ENCODE measurements at regions not wholly inside any gene's neighbourhood (a gene's known extent, or its start where the extent isn't known, plus 50 kb on each side); places are given as distances from the start of the nearest gene placed in this dataset.

- DNase-seq: no peak
Measured at GRCh38 chr2:60092781-60093180, 460.7 kb downstream of the BCL11A start.

DNA sequence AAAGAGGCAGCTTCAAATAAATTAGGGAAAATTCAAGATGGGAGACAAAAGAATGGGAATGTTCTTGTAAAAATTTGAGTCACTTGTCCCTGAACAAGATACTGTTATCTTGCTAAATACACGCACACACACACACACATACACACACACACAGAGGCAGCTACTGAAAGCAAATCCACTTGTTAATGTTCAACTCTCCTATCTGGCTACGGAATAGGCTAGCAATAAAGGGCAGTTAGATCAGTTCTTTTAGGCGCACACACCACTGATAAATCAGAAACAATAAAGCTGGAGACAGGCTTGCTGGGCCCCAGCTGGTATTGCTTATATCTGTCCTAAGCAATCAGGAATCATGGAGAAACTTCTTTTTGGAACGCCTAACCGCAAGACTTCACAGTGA lies 461.6 kb downstream of the BCL11A start:
- DNase-seq: no peak

GRCh38 chr2:60091266-60091665 lies 462.2 kb downstream of the BCL11A start:
- DNase-seq: no peak

DNA sequence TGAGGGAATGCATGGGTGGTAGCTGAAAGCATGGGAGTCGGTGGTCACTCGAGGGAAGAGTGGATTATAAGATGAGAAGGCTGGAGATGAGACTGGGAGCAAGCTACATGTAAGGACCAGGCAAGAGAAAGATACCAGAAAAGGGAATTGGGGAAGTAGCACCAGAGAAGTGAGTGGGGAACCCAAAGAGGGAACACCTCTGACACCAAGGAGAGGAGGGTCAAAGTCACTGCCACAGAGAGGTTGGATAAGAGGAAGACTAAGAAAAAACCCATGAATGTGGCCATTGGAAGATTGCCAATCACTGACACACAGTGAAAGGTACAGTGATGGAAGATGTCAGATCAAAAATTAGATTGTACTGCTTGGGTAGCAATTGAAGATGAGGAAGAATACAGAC lies 473.9 kb downstream of the BCL11A start:
- no peak for DNase-seq

DNA sequence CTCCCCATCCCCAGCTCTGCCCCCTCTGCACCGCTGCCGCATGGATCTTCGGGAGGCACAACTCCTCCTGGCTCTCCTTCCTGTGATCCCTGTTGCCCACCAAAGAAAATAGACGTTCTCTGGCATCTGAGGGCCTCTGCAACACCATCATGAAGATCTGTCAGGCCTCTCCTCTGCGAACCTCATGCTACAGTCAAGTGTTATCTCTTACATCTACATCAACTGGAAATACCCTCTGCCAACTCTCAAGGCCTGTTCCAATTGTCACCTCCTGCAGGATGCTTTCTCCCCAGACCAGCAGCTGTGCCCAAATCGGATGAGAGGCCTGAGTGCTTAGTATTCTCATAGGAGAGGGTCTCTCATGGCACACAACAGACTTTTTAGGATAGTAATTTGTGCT lies 478.4 kb downstream of the BCL11A start:
- DNase-seq: no peak

DNA sequence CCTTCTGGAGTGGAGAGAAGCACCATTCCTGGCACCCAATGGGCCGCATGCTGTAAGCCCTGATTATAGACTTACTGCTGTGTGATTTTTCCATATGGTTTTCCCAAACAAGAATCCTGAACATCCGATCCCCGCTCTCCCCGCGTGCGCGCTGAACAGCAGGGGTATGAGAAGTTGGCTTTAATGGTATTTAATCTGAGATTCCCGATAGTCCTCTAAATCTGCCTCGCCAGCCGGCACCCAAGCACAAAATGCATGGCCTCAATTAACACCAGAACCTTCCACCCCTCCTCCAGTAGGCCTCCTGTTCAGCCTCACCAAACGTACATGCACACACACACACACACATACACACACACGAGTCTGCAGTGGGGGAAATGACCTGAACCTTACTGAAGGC lies 480.3 kb downstream of the BCL11A start:
- no peak for DNase-seq

GRCh38 chr2:60072609-60073008 lies 480.8 kb downstream of the BCL11A start:
- DNase-seq: no peak

DNA sequence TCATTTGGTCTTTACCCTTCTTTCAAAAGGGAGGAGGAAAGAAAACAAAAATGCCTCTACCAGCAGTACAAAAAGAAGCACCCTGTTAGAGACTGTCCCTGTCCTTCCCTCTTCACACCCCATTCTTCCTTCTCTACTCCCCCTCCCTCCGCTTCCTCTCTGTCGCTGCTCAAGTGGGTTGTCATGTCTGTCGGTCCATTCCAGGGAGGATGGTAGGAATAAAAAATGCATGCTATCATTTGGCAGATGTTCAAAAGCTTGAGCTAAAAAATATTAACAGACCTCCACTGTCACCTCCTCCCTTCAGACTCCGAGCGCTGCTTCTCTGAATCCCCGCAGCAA lies 482.0 kb downstream of the BCL11A start:
- DNase-seq: no peak

DNA sequence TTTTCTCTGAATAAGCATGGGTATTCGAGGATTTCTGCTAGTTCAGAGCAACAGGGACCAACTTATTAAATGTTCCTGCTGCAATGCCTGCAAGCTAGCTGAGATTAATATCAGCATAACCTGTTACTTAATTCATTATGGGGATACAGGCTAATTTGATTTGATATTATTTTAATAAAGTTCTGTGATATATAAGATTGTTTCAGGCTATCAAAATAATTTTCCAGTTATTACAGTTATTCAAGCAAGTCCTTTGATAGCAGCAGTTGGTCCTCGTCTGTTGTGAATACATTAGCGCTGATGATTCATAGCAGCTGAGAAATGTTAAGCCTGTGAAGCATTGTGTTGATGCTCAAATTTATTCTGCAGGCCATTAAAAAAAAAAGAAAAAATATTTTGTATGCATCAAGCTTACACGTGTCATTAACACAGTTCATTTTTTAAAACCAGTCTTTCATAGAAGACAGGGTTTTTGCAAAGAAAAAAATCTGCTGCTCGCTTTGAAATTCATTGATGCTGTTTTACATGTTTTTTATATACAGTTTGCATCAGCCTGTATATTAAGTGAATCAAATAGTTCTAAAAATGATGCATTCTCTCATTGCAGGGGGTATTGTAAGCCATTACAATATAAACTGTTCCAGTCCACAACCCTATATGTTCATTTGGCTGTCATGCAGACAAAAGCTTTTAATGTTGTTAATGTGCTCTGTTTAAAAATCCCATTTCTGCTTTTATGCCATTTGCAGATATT lies 482.5 kb downstream of the BCL11A start:
- no peak for DNase-seq

GRCh38 chr2:60070196-60070595 lies 483.3 kb downstream of the BCL11A start:
- no peak for DNase-seq

GRCh38 chr2:60068755-60069154 lies 484.7 kb downstream of the BCL11A start:
- DNase-seq: no peak

GRCh38 chr2:60067006-60067405 lies 486.4 kb downstream of the BCL11A start:
- DNase-seq: no peak

DNA sequence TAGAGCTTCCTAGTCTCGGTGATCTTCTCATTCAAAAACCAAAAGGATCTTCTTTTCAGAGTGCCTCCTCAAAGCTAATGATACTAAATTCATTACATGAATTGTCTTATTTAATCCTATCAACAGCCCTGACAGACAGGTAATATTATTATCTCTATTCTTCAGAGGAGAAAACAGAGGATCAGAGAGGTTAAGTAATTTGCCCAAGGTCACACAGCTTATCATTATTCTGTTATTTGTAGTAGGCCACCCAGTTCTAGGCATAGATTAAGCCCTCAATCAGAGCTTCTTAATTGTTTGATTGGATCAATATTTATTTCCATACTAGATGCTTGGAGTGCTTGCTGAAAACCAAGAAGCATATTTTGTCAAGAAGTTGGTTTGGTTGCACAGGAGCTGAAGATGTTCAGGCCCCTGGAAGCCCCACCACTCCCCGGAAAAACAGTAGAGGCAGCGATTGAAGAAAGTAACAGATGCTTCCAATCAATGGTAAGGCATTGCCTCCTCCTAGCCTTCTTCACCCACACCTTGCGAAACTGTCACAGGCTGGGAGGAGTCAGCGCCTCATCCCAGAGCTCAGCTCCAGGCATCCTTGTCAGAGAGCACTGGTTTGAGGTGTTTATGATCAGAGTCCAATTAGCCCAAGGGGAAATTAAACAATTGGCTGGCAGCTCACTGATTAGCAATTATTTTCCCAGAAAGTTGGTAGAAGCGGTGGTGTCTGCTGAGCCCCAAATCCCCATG lies 487.2 kb downstream of the BCL11A start:
- no peak for DNase-seq

GRCh38 chr2:60064687-60065389 lies 488.6 kb downstream of the BCL11A start:
- DNase-seq: no peak

- no peak for DNase-seq
Measured at GRCh38 chr2:60058781-60059180, 494.7 kb downstream of the BCL11A start.

- DNase-seq: no peak
Measured at GRCh38 chr2:60054571-60055340, 498.7 kb downstream of the BCL11A start.

DNA sequence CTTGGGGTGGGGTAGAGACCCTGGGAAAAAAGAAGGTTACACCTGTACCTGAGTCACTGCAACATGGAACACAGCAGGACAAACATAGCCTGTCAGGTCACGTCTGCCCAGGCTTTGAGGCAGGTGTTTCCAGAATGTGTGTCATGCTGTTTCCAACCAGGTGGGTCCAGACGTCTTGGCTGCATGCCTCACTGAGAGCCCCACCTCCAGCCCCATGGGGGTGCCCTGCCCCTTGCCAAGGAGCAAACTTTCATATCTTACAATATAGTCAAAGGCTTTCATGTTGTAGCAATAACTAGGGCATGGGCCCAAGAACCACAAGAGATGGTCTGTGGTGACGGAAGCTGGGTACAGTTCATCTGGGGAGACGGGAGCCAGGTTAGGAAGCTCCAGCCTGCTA lies 499.7 kb downstream of the BCL11A start:
- DNase-seq: no peak

DNA sequence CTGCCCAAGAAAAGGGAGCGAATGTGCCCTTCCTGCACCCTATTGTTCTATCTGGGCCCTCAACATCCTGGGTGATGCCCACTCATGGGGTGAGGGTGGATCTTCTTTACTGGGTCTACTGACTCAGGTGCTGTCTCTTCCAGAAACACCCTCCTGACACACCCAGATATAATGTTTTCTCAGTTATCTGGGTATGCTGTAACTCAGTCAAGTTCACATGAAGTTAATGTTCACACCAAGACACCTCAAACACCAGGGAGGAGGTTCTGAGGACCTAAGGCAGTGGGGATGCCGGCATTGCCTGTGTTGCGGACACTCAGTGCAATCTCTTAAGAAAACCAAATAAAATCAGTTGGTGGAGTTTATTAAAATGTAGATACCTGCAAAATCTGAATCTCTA lies 500.9 kb downstream of the BCL11A start:
- DNase-seq: no peak

- DNase-seq: no peak
Measured at GRCh38 chr2:60051991-60052390, 501.5 kb downstream of the BCL11A start.

DNA sequence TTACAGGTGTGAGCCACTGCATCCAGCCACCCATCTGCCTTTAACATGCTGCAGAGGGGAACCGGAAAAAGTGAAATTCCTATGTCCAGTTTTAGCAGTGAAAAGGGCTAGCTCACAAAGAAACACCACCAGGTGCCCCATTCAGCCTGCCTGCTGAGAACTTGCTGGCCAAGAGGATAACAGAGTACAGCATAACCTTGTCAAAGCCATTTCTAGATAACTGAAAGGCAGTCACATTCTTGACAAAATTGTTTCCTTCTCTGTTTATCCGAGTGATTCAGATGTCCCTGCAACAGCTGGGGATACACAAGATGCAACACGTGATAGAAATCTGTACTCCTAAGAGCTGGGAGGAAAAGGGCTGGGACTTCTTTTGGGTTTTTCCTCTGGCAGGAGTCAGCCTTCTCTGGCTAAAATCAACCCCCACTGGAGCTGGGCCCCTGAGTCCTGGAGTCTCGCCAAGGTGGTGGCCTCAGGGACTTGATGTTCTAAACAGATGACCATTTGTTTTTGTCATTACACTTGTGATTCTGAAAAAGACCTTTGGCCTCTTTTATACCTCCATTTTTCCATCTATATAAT lies 505.4 kb downstream of the BCL11A start:
- DNase-seq: no peak

- no peak for DNase-seq
Measured at GRCh38 chr2:60047347-60047746, 506.1 kb downstream of the BCL11A start.

DNA sequence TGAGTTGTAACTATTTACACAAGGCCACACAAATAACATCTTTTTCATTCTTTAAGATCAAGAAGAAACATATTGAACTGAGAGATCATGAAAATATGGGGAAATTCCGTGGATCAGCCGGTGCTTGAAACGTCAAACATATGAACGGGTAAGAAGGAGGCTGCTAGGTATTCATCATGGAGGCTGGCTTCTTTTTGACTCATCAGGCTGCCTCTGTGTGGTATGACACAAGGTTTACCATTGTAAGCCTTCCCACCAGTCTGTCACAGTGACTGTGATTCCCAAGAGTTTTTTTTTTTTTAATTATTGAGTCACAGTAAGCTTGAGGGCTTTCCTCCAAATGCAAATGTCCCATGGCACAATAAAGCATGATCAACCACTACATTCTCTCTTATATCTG lies 506.9 kb downstream of the BCL11A start:
- no peak for DNase-seq

DNA sequence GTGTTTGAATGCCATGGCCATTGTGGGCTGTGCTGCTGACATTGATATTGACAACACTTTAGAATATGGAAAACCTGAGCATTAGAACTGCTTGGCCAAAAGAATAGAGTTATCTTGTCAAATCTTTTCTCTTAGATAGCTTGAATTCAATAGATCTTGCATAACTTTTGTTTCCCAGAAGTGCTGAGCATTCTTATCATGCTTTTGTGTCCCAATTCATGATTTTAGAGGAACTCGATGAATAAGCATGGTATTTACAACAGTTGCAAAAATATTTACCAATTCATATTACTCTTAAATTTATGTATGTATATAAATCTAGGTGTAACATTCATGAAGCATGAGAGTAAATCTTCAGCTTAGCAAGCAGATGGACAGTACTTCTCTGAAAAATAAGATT lies 508.0 kb downstream of the BCL11A start:
- DNase-seq: no peak
